ENCODE measurements at regions not wholly inside any gene's neighbourhood (a gene's known extent, or its start where the extent isn't known, plus 50 kb on each side); places are given as distances from the start of the nearest gene placed in this dataset.

- no peak for TF ChIP-seq CTCF (IDR thresholded peaks at IDR 0.05)
- TF ChIP-seq JUN (IDR thresholded peaks at IDR 0.05) = no peak
- TF ChIP-seq, protein P1, sequence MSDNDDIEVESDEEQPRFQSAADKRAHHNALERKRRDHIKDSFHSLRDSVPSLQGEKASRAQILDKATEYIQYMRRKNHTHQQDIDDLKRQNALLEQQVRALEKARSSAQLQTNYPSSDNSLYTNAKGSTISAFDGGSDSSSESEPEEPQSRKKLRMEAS (IDR thresholded peaks at IDR 0.05) = no peak
- no peak for TF ChIP-seq PBX3 (IDR thresholded peaks at IDR 0.05)
Observed at GRCh38 chr2:14284244-14284643, 348.3 kb upstream of the LRATD1 start.

Data from A549 (cell line).